GM21723 (cell line): ENCODE measurements at regions not wholly inside any gene's neighbourhood (a gene's known extent, or its start where the extent isn't known, plus 50 kb on each side); places are given as distances from the start of the nearest gene placed in this dataset.
"Not testable (repeated sequence)": the region's sequence is repeated elsewhere in the genome, so short reads cannot be mapped to it uniquely, and the experiment has no call there.

Experiments used
- ATAC-seq: cut with Tn5 transposase; IDR thresholded peaks from one replicate; pipeline ENCODE4 v1.9.1; 2021; ENCODE audit warnings: mild to moderate bottlenecking, moderate library complexity; ENCODE audit not compliant: unreplicated experiment

DNA sequence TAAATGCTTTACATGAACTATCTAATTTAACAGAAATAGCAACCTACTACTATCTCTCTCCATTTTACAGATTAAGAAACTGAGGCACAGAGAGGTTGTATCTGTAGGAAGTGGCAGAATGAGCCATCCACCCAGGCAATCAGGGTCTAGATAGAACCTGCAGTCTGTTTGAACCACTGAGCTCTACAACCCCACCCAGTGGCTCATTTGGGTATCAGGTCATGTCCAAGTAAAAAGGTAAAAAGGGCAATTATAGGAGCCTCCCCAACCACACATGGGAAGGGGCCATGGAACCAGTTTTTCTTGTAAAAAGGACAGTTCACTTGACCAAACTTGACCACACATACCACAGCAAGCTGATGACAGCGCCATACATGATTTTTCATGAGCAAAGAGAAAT, 92.9 kb upstream of the SGCG start:
- ATAC-seq: peak; percentile 55

DNA sequence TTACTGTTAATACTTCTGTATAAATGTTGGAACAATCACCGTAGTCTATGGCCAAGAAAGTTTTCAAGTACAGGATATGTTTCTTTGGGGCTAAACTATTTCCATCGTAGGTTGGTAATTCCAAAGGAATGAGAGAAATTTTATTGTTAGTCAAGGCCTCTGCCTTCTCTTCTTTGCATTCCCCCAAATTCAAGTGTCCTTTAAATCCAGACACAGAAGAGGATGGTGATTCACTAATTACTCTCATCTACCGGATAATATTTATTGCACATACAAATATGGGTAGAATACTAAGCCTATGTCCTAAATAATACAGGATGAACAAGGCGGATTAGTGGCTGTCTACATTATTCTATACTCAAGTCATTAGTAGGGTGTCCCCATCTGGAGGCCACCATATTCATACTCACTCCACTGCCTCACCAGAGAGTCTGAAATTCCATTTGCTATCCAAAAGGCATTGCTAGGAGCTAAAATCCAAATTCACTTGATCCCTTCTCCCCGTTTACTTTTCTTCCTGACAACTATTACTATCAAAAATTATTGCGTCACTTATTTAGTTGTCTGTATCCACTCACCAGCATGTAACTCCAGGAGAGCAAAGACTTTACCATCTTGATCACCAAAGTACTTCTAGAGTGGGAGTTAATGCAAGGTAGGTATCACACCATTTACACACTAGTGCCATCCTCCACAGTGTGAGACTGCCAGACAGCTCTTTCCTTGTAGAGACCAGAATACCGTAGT, 82.4 kb upstream of the SGCG start:
- ATAC-seq: no peak

DNA sequence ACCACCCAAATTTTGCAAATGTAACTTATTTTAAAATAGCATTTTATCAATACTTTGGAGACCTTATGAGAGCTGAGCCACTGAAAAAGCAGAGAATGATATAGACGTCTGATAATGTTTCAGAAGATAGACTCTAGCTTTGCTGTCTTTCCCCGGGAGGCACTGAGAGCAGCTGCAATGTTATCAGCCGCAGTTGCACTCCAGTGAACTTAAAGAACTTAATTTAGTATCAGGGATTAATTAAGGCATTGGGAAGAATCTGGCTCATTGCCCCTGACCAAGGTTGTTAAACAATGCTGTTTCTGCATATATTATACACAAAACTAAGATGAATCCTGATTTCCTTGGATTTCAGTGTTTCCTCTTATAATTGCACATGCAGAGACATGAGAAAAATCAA, 75.7 kb upstream of the SGCG start:
- ATAC-seq: no peak

DNA sequence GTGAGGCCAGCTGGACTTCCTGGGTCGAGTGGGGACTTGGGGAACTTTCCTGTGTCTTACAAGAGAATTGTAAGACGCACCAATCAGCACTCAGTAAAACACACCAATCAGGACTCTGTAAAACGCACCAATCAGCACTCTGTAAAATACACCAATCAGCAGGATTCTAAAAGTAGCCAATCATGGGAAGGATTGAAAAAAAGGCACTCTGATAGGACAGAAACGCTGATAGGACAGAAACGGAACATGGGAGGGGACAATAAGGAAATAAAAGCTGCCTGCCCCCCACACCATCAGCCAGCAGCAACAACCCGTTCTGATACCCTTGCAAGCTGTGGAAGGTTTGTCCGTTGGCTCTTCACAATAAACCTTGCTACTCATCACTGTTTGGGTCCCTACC, 73.1 kb upstream of the SGCG start:
- ATAC-seq: no peak

DNA sequence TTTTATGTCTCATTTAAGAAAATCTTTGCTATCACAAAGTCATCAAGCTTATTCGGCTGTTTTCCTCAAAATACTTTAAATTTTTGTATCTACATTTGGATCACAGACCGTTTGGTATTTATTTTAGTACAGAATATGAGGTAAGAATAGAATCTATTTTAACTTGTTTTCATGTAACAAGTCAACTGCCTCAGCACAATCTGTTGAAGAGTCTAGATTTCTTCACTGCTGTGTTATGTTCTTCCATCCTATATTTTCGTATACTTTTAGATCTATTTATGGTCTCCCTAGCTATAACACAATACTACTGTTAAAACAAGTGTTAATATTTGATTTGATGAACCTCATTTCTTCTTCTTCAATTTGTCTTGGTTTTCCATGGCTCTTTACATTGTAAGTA, 61.6 kb upstream of the SGCG start:
- no peak for ATAC-seq

GRCh38 chr13:23127540-23127939, 53.2 kb upstream of the SGCG start:
- not testable (repeated sequence) for ATAC-seq

DNA sequence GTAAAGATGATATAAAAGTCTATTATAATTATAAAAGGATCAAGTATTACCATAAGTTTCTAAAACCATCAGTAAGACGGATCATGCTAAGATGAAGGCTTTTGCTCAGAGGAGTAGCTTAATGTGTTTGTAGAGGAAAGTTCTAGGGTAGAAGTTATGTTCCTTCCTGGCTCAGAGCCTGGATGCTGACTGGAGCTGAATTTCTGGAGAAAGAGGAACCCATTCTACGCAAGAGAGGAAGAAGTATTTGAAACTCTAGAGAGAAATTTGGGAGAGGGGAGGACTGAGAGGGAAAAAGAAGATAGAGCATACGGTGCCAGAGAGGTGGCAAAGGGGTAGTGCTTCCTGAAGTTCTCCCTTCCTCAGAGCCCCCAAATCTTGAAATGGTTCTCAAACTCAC, 51.4 kb upstream of the SGCG start:
- ATAC-seq: no peak
